Esophagus squamous epithelium (tissue), 5 donors: ENCODE measurements at regions not wholly inside any gene's neighbourhood (a gene's known extent, or its start where the extent isn't known, plus 50 kb on each side); places are given as distances from the start of the nearest gene placed in this dataset.
A peak's percentile ranks its signal among the peaks of the same experiment; 100 is the strongest.

Source experiments
- DNase-seq: peaks from one replicate; lab custom pipeline; 2025; lab: John Stamatoyannopoulos, UW
- H3K27ac ChIP-seq, 4 donors: fragments of 200-600 bp; sonication (generic); one replicate each; pipeline ENCODE4 v1.5.1; 2016 to 2019; ENCODE audit warnings: mild to moderate bottlenecking in 1 of 4
- H3K27me3 ChIP-seq, 4 donors: fragments of 200-600 bp; sonication (generic); 1 replicate in 3 of 4; 2 replicates in 1 of 4; pipeline versions ENCODE4 v1.5.1 to v1.6.0; 2017 to 2021; ENCODE audit warnings: antibody characterized with exemption in 1 of 4
- H3K36me3 ChIP-seq, 3 donors: fragments of 200-600 bp; sonication (generic); one replicate each; pipeline ENCODE4 v1.5.1; 2016 to 2019
- H3K4me1 ChIP-seq, 3 donors: fragments of 200-600 bp; sonication (generic); one replicate each; pipeline ENCODE4 v1.5.1; 2017 to 2019
- H3K4me3 ChIP-seq, 4 donors: fragments of 200-600 bp; sonication (generic); 1 replicate in 3 of 4; 2 replicates in 1 of 4; pipeline ENCODE4 v1.5.1; 2016 to 2019; ENCODE audit warnings: mild to moderate bottlenecking in 2 of 4, moderate library complexity in 1 of 4
- H3K9me3 ChIP-seq, 3 donors: fragments of 200-600 bp; sonication (generic); one replicate each; pipeline ENCODE4 v1.5.1; 2016 to 2019
- CTCF ChIP-seq, 6 experiments: fragments of 450-650 bp in 4 of 6; fragments of 200-600 bp in 2 of 6; sonication (generic) in 2 of 6; IDR thresholded peaks; one replicate each; pipeline ENCODE4 v1.5.1; 2016 to 2019; ENCODE audit warnings: antibody characterized with exemption in 6 of 6, mild to moderate bottlenecking in 4 of 6, moderate library complexity in 4 of 6
- POLR2A ChIP-seq, 4 donors: fragments of 450-650 bp; IDR thresholded peaks; one replicate each; pipeline ENCODE4 v1.6.1; 2017; ENCODE audit warnings: antibody characterized with exemption in 4 of 4, mild to moderate bottlenecking in 4 of 4, moderate library complexity in 3 of 4
- WGBS, 2 donors: methylation state at CpG; one replicate each; pipeline ENCODE4 v1.1.5; 2018; 5-methylcytosine and 5-hydroxymethylcytosine counted together
- intact Hi-C: fragments of 100-400 bp; cut with DNase I; formaldehyde crosslinking; loops from one replicate; pipeline ENCODE4 v1.15.0; 2022
- donor health status: DM: yes; HTN: yes; CAD: no.

GRCh38 chr3:72446218-72447058 lies 401.8 kb downstream of the SHQ1 start, which contains the start of gene RYBP:
RYBP (minus strand) TSS chr3:72446621.
- intact Hi-C loops = loop anchor here (5.0 kb wide), 1 partner anchor 99 kb away; no protein-coding TSS in a partner anchor
- H3K27ac ChIP-seq = peak within 1 kb of the TSS; percentile 90 to 95 (median 94)
- no peaks in the 10 kb centered on the region for H3K36me3 ChIP-seq
- WGBS, 2 donors = 1 to 2% methylated on average over 12 to 18 of the region's 49 CpGs
- no peak for DNase-seq
- TF ChIP-seq POLR2A (IDR thresholded peaks at IDR 0.05) (peak in 1 of 4 donors; percentile 19), CTCF (IDR thresholded peaks at IDR 0.05) (peak in 2 of 6 experiments; percentile 6 to 10)
- peaks cover 0 to 60% (median 15%) of the 10 kb centered on the region in 3 donors for H3K4me1 ChIP-seq
- no peaks in the 10 kb centered on the region for H3K9me3 ChIP-seq
- peak within 1 kb of the TSS; percentile 82 to 94 (median 87) for H3K4me3 ChIP-seq
- H3K27me3 ChIP-seq = no peaks in the 10 kb centered on the region

- DNase-seq = no peak
- intact Hi-C loops = loop anchor here (5.0 kb wide), 1 partner anchor 99 kb away; no protein-coding TSS in a partner anchor
- H3K4me3 ChIP-seq = peak overlapping the region; percentile 82 to 94 (median 87)
- TF ChIP-seq POLR2A (IDR thresholded peaks at IDR 0.05) (no peak), CTCF (IDR thresholded peaks at IDR 0.05) (no peak)
- no peaks in the 10 kb centered on the region for H3K9me3 ChIP-seq
- 2% methylated on average over 4 of the region's 4 CpGs for WGBS, 2 donors
- peaks cover 0 to 66% (median 15%) of the 10 kb centered on the region in 3 donors for H3K4me1 ChIP-seq
- H3K27me3 ChIP-seq = no peaks in the 10 kb centered on the region
- peak overlapping the region in 3 of 4 donors; percentile 90 to 94 (median 93) for H3K27ac ChIP-seq
- no peaks in the 10 kb centered on the region for H3K36me3 ChIP-seq
Measured at GRCh38 chr3:72445827-72446217, 402.4 kb downstream of the SHQ1 start.

GRCh38 chr3:72444656-72445223 lies 403.5 kb downstream of the SHQ1 start:
- no peak overlapping the region for H3K27ac ChIP-seq

GRCh38 chr3:72442759-72443158 lies 405.5 kb downstream of the SHQ1 start:
- intact Hi-C loops = no loop called here
- WGBS, 2 donors = 86 to 91% methylated on average over 4 of the region's 4 CpGs
- no peak overlapping the region for H3K27ac ChIP-seq

More at GRCh38 chr3:72444656-72445223, 403.5 kb downstream of the SHQ1 start:
- Histone ChIP-seq H3K4me1 (peaks cover 0 to 67% (median 15%) of the 10 kb centered on the region in 3 donors), H3K36me3 (no peaks in the 10 kb centered on the region), H3K27me3 (no peaks in the 10 kb centered on the region), H3K9me3 (no peaks in the 10 kb centered on the region), H3K4me3 (peak overlapping the region in 2 of 4 donors; percentile 89 to 94)
- TF ChIP-seq CTCF (IDR thresholded peaks at IDR 0.05) (no peak), POLR2A (IDR thresholded peaks at IDR 0.05) (no peak)
- intact Hi-C loops = loop anchor here (5.0 kb wide), 1 partner anchor 97 kb away; no protein-coding TSS in a partner anchor
- 62 to 71% methylated on average over 7 of the region's 7 CpGs for WGBS, 2 donors
- DNase-seq = no peak

More at GRCh38 chr3:72442759-72443158, 405.5 kb downstream of the SHQ1 start:
- peaks cover 0 to 71% (median 15%) of the 10 kb centered on the region in 3 donors for H3K4me1 ChIP-seq
- DNase-seq = no peak
- H3K4me3 ChIP-seq = no peak overlapping the region
- peaks cover 0 to 12% (median 0%) of the 10 kb centered on the region in 3 donors for H3K36me3 ChIP-seq
- H3K9me3 ChIP-seq = no peaks in the 10 kb centered on the region
- no peaks in the 10 kb centered on the region for H3K27me3 ChIP-seq
- no peak for TF ChIP-seq CTCF (IDR thresholded peaks at IDR 0.05)
- no peak for TF ChIP-seq POLR2A (IDR thresholded peaks at IDR 0.05)
